Peyer's patch (tissue), 4 donors: ENCODE measurements at regions not wholly inside any gene's neighbourhood (a gene's known extent, or its start where the extent isn't known, plus 50 kb on each side); places are given as distances from the start of the nearest gene placed in this dataset.

Experiments
- CTCF ChIP-seq, 6 experiments: fragments of 450-650 bp in 4 of 6; fragments of 200-600 bp in 2 of 6; sonication (generic) in 1 of 6; IDR thresholded peaks; one replicate each; pipeline ENCODE4 v1.5.1; 2017 to 2019; ENCODE audit warnings: antibody characterized with exemption in 6 of 6, mild to moderate bottlenecking in 3 of 6, moderate library complexity in 1 of 6
- POLR2A ChIP-seq, 2 donors: fragments of 450-650 bp; IDR thresholded peaks; one replicate each; pipeline ENCODE4 v1.5.1; 2017; ENCODE audit warnings: antibody characterized with exemption in 2 of 2, mild to moderate bottlenecking in 2 of 2, moderate library complexity in 2 of 2

- no peak for TF ChIP-seq CTCF (IDR thresholded peaks at IDR 0.05)
- no peak for TF ChIP-seq POLR2A (IDR thresholded peaks at IDR 0.05)
These were observed 147.4 kb upstream of the NRIP1 start for GRCh38 chr21:15212206-15212605.
